Loucy (cell line): ENCODE measurements at regions not wholly inside any gene's neighbourhood (a gene's known extent, or its start where the extent isn't known, plus 50 kb on each side); places are given as distances from the start of the nearest gene placed in this dataset.

Experiments used
- CTCF ChIP-seq: fragments of 200-600 bp; sonication (generic); conservative IDR thresholded peaks from 2 replicates; pipeline ENCODE4 v1.5.1; 2014; ENCODE audit warnings: mild to moderate bottlenecking, antibody characterized with exemption, low read length
- EZH2phosphoT487 ChIP-seq: fragments of 200-600 bp; IDR thresholded peaks from 2 replicates; pipeline ENCODE4 v1.6.1; 2018; ENCODE audit warnings: antibody characterized with exemption, mild to moderate bottlenecking, moderate library complexity, borderline replicate concordance

DNA sequence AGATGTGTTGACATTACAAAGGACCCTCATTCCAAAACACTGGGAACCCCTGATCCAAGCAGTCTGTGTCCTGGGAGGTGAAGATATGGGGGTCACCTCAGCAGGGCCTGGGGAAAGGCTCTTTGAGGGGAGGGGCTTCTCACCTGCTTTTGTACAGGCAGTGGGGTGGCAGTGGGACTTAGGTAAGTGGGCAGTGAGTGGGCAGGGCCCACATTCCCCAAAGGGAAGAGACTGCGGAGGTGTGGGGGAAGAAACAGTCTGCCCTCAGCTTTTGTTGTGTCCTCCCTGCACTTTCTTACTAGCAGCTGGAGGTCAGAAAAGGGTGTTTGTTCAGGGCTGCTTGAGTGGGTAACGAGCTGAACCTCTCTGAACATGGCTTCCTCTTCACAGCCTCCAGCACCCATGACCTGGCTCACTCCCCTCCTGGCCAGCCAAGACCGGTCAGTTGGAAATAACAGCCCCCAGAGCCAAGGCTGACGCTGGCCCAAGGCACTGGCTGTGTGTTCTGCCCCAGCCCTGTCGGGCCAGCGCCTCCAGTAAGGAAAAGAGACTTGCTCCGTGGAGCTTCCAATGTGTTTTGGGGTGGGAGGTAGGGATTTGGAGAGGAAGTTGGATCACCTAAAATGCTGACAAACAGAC is 173.5 kb downstream of the PSMG1 start:
- TF ChIP-seq CTCF: no peak
- no peak for TF ChIP-seq EZH2phosphoT487
